ENCODE measurements at regions not wholly inside any gene's neighbourhood (a gene's known extent, or its start where the extent isn't known, plus 50 kb on each side); places are given as distances from the start of the nearest gene placed in this dataset.

DNA sequence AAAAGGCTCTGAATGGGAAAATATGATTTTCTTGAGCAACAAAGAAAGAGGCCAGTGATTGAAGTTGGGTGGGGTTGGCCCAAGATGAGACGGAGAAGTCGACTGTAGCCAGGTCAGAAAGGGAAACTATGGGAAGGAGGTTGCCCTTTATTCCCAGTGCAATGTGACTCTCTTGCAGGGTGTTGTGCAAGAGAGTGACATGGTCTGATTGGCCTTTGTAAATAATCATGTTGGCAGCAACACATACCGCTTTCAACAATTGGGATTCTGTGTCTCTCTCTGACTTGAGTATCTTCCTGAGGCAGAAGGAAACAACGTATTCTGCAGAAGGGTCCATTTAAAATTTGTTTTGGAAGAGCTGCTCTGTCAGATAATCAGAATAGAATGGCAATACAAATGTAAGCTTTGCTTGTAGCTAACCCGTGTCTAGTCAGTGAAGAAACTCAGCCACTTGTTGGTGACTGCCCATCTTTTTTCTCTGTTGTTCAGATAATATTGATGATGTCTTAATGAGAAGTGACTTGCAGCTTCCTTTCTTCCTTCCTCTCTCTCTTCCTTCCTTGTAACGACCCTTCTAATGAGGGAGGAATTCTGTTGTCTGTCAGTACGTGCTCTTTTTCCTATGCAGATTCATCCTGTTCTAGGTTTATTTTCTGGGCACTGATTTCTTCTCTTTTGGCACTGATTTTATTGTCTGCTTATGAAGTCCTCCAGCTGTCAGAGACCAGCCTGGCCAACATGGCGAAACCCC, 311.0 kb upstream of the FAM98A start:
- H3K27ac ChIP-seq (ENCODE audit: low read depth in 2 of 2, low read length in 1 of 2), result no peak overlapping the region
- no peaks in the 10 kb centered on the region for H3K36me3 ChIP-seq (replicated peaks in 1 of 2; ENCODE audit: control insufficient read depth in 1 of 2, insufficient read depth in 2 of 2, low read length in 1 of 2)
- no peak for TF ChIP-seq TAF1 (IDR thresholded peaks at IDR 0.05; ENCODE audit: borderline replicate concordance, low read depth, low read length)
- TF ChIP-seq, protein P1, sequence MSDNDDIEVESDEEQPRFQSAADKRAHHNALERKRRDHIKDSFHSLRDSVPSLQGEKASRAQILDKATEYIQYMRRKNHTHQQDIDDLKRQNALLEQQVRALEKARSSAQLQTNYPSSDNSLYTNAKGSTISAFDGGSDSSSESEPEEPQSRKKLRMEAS (IDR thresholded peaks at IDR 0.05; ENCODE audit: low read depth), result no peak
- H4K20me1 ChIP-seq (ENCODE audit: insufficient read depth), result no peaks in the 10 kb centered on the region
- no peak overlapping the region for H3K9ac ChIP-seq
- H3K9me3 ChIP-seq, result no peaks in the 10 kb centered on the region
- ChIA-PET CTCF (no interaction called here), POLR2A (no interaction called here)
- DNase-seq, result no peak
- H3K4me3 ChIP-seq (ENCODE audit: low read depth in 2 of 2, low read length in 1 of 2), result no peak overlapping the region
- no peaks in the 10 kb centered on the region for H3K9me2 ChIP-seq
- H3K79me2 ChIP-seq (ENCODE audit: insufficient read depth), result no peaks in the 10 kb centered on the region
- H2AFZ ChIP-seq (ENCODE audit: low read depth), result no peak overlapping the region
- no peaks in the 10 kb centered on the region for H3F3A ChIP-seq (replicated peaks; ENCODE audit: insufficient read depth)
- H3K27me3 ChIP-seq (ENCODE audit: insufficient read depth), result no peaks in the 10 kb centered on the region
- WGBS (ENCODE audit: low lambda C conversion rate), result 10% methylated on average over 8 of the region's 8 CpGs
- no peak overlapping the region for H3K4me2 ChIP-seq
- no peaks in the 10 kb centered on the region for H3K4me1 ChIP-seq (ENCODE audit: control insufficient read depth in 1 of 2, insufficient read depth in 2 of 2, low read depth in 1 of 2, low read length in 1 of 2)

DNA sequence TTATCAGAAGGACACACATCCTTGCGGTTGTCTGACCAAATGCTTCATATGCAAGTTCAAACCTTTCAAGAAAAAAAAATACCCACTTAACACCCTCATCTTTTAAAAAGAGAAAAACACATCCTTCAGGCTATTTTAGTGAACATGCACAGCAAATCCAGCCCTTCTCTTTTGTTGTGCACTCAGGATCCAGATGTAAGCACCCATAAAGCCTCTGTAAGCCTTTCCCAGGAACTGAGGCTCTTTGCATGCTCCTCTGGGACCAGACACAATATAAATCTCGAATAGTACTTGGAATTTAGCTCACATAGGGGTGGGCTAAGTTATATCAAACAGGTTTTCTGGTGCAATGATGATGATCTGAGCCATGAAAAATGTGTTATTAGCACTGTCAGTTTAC, 308.8 kb upstream of the FAM98A start:
- H3K9me3 ChIP-seq, result 0 out of 2 replicates have a peak, but pooled peaks cover 4% of the 10 kb centered on the region
- no peaks in the 10 kb centered on the region for H3F3A ChIP-seq (replicated peaks; ENCODE audit: insufficient read depth)
- H3K27ac ChIP-seq (ENCODE audit: low read depth in 2 of 2, low read length in 1 of 2), result no peak overlapping the region
- H3K9ac ChIP-seq, result no peak overlapping the region
- H3K4me2 ChIP-seq, result no peak overlapping the region
- CTCF ChIA-PET, result no interaction called here
- no peak for DNase-seq
- no peak overlapping the region for H2AFZ ChIP-seq (ENCODE audit: low read depth)
- no peak overlapping the region for H3K4me3 ChIP-seq (ENCODE audit: low read depth in 2 of 2, low read length in 1 of 2)
- H4K20me1 ChIP-seq (ENCODE audit: insufficient read depth), result no peaks in the 10 kb centered on the region
- no peaks in the 10 kb centered on the region for H3K9me2 ChIP-seq
- H3K4me1 ChIP-seq (ENCODE audit: control insufficient read depth in 1 of 2, insufficient read depth in 2 of 2, low read depth in 1 of 2, low read length in 1 of 2), result no peaks in the 10 kb centered on the region
- H3K27me3 ChIP-seq (ENCODE audit: insufficient read depth), result no peaks in the 10 kb centered on the region
- WGBS (ENCODE audit: low lambda C conversion rate), result 7% methylated on average over 2 of the region's 2 CpGs
- no peaks in the 10 kb centered on the region for H3K36me3 ChIP-seq (replicated peaks in 1 of 2; ENCODE audit: control insufficient read depth in 1 of 2, insufficient read depth in 2 of 2, low read length in 1 of 2)
- POLR2A ChIA-PET, result no interaction called here
- H3K79me2 ChIP-seq (ENCODE audit: insufficient read depth), result no peaks in the 10 kb centered on the region
- TF ChIP-seq POLR2AphosphoS5 (IDR thresholded peaks at IDR 0.05; ENCODE audit: low read depth, low read length) (no peak), EP300 (IDR thresholded peaks at IDR 0.05; ENCODE audit: borderline replicate concordance in 1 of 2, low read depth in 1 of 2, low read length in 1 of 2) (no peak), JUND (IDR thresholded peaks at IDR 0.05) (no peak), SMC3 (IDR thresholded peaks at IDR 0.05; ENCODE audit: low read depth, low read length) (no peak), RAD21 (IDR thresholded peaks at IDR 0.05; ENCODE audit: low read length) (no peak), GATA2 (CRISPR knock-in tag; IDR thresholded peaks at IDR 0.05) (no peak), MEF2A (IDR thresholded peaks at IDR 0.05; ENCODE audit: borderline replicate concordance, low read depth) (no peak), EZH2phosphoT487 (IDR thresholded peaks at IDR 0.05; ENCODE audit: borderline replicate concordance, low read depth) (no peak), NFIC (IDR thresholded peaks at IDR 0.05; ENCODE audit: borderline replicate concordance) (no peak), TCF12 (IDR thresholded peaks at IDR 0.05) (no peak), SIN3A (IDR thresholded peaks at IDR 0.05; ENCODE audit: borderline replicate concordance, low read depth, low read length) (no peak), FOXM1 (IDR thresholded peaks at IDR 0.05; ENCODE audit: low read depth) (no peak), RCOR1 (IDR thresholded peaks at IDR 0.05; ENCODE audit: low read length) (no peak), TAF1 (IDR thresholded peaks at IDR 0.05; ENCODE audit: borderline replicate concordance, low read depth, low read length) (no peak), RXRA (IDR thresholded peaks at IDR 0.05; ENCODE audit: borderline replicate concordance, low read depth) (no peak)
- TF ChIP-seq, protein P2, sequence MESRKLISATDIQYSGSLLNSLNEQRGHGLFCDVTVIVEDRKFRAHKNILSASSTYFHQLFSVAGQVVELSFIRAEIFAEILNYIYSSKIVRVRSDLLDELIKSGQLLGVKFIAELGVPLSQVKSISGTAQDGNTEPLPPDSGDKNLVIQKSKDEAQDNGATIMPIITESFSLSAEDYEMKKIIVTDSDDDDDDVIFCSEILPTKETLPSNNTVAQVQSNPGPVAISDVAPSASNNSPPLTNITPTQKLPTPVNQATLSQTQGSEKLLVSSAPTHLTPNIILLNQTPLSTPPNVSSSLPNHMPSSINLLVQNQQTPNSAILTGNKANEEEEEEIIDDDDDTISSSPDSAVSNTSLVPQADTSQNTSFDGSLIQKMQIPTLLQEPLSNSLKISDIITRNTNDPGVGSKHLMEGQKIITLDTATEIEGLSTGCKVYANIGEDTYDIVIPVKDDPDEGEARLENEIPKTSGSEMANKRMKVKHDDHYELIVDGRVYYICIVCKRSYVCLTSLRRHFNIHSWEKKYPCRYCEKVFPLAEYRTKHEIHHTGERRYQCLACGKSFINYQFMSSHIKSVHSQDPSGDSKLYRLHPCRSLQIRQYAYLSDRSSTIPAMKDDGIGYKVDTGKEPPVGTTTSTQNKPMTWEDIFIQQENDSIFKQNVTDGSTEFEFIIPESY (IDR thresholded peaks at IDR 0.05; ENCODE audit: borderline replicate concordance, low read depth), result no peak
- TF ChIP-seq, protein P3, sequence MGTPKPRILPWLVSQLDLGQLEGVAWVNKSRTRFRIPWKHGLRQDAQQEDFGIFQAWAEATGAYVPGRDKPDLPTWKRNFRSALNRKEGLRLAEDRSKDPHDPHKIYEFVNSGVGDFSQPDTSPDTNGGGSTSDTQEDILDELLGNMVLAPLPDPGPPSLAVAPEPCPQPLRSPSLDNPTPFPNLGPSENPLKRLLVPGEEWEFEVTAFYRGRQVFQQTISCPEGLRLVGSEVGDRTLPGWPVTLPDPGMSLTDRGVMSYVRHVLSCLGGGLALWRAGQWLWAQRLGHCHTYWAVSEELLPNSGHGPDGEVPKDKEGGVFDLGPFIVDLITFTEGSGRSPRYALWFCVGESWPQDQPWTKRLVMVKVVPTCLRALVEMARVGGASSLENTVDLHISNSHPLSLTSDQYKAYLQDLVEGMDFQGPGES (IDR thresholded peaks at IDR 0.05; ENCODE audit: low read depth, low read length), result no peak
- TF ChIP-seq, protein P4, sequence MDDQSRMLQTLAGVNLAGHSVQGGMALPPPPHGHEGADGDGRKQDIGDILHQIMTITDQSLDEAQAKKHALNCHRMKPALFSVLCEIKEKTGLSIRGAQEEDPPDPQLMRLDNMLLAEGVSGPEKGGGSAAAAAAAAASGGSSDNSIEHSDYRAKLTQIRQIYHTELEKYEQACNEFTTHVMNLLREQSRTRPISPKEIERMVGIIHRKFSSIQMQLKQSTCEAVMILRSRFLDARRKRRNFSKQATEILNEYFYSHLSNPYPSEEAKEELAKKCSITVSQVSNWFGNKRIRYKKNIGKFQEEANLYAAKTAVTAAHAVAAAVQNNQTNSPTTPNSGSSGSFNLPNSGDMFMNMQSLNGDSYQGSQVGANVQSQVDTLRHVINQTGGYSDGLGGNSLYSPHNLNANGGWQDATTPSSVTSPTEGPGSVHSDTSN (IDR thresholded peaks at IDR 0.05), result no peak
- TF ChIP-seq, protein P5, sequence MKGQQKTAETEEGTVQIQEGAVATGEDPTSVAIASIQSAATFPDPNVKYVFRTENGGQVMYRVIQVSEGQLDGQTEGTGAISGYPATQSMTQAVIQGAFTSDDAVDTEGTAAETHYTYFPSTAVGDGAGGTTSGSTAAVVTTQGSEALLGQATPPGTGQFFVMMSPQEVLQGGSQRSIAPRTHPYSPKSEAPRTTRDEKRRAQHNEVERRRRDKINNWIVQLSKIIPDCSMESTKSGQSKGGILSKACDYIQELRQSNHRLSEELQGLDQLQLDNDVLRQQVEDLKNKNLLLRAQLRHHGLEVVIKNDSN (IDR thresholded peaks at IDR 0.05; ENCODE audit: borderline replicate concordance, low read depth), result no peak
- TF ChIP-seq, protein P1 (IDR thresholded peaks at IDR 0.05; ENCODE audit: low read depth), result no peak

Data from SK-N-SH (cell line).